Dendritic cell treated with granulocyte-macrophage colony-stimulating factor and Interleukin-4, amounts not matched to agents 40 ng/mL and 50 ng/mL, for 4 days (primary cell): ENCODE measurements at regions not wholly inside any gene's neighbourhood (a gene's known extent, or its start where the extent isn't known, plus 50 kb on each side); places are given as distances from the start of the nearest gene placed in this dataset.
"Not testable (repeated sequence)": the region's sequence is repeated elsewhere in the genome, so short reads cannot be mapped to it uniquely, and the experiment has no call there.

ENCODE experiments used
- H3K27ac Mint-ChIP-seq: one replicate; pipeline ENCODE4 v1.8.0; 2022; ENCODE audit warnings: mild to moderate bottlenecking, mixed read lengths
- H3K27me3 Mint-ChIP-seq: one replicate; pipeline ENCODE4 v1.8.0; 2022; ENCODE audit warnings: mild to moderate bottlenecking, mixed read lengths
- H3K36me3 Mint-ChIP-seq: one replicate; pipeline ENCODE4 v1.8.0; 2022; ENCODE audit warnings: low read depth, mixed read lengths
- H3K4me1 Mint-ChIP-seq: one replicate; pipeline ENCODE4 v1.8.0; 2022; ENCODE audit warnings: low read depth, mixed read lengths
- H3K4me3 Mint-ChIP-seq: one replicate; pipeline ENCODE4 v1.8.0; 2022; ENCODE audit warnings: mild to moderate bottlenecking, moderate library complexity, mixed read lengths
- H3K9me3 Mint-ChIP-seq: one replicate; pipeline ENCODE4 v1.8.0; 2022; ENCODE audit warnings: mixed read lengths
- intact Hi-C: fragments of 100-400 bp; cut with micrococcal nuclease; formaldehyde crosslinking; loops from one replicate; pipeline ENCODE4 v1.15.0; 2022

DNA sequence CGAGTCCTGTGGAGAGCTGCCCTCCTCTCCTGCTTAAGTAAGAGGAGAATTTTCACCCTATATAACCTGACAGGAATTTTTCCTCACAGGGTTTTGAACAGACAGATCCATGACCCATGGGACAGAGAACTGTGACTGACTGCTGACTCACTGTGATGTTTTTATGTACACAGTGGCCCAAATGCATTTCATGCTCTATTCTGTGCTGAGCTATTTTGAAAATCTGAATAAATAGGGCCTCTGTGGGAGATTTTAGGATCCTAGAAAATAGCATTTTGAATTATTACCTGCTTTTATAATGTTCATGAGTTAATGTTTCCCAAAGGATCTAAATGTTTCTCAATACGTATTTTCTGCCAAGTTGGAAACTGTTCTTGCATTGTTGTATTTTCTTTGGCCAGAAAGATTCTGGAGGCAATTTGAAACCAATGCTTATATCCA is 577.4 kb downstream of the HTR1B start:
- intact Hi-C loops, result no loop called here
- no peaks in the 10 kb centered on the region for H3K27me3 Mint-ChIP-seq
- peaks cover 48% of the 10 kb centered on the region for H3K9me3 Mint-ChIP-seq
- no peak overlapping the region for H3K27ac Mint-ChIP-seq
- H3K4me3 Mint-ChIP-seq, result no peak overlapping the region
- no peaks in the 10 kb centered on the region for H3K36me3 Mint-ChIP-seq
- no peaks in the 10 kb centered on the region for H3K4me1 Mint-ChIP-seq

DNA sequence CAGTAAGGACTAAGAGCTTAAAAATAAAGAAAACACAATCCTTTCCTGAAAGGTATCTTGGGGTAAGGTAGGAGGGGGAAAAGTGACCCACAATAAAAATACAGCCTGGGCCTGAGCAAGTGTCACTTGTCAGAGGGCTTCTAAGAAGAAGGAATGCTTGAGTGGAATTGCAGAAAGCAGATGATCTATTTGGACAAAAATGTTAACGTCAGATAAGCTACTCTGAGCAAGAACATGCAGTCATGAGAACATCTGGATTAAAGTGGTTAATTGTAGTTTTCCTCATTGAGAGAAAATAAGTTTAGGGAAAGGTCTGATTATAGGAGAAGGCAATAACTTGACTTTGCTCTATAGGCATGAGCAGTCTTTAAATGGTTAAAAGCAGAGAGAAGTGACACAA is 581.9 kb downstream of the HTR1B start:
- H3K36me3 Mint-ChIP-seq, result no peaks in the 10 kb centered on the region

DNA sequence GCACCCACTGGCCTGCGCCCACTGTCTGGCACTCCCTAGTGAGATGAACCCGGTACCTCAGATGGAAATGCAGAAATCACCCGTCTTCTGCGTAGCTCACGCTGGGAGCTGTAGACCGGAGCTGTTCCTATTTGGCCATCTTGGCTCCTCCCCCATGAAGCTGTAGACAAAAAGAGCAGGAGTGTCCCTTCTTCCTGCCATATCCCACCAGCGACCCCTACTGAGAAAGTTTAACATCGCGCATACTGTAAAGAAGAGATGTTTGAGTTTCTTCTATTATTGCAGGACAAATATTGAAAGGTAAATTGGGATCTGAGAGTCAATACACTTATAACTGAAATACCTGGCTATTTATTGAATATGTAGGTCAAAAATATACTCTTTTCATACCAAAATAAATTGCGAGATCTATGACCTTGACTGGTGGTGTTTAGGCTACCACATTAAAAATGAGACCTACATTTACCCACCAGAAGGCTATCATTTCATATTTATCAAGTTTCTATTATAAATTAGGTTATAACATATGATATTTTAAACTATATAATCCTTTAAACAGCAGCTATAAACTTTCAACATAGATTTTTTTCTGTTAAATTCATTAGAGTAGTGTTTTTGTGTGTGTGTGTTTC is 586.3 kb downstream of the HTR1B start:
- no peaks in the 10 kb centered on the region for H3K4me1 Mint-ChIP-seq
- no peak overlapping the region for H3K4me3 Mint-ChIP-seq
- no peaks in the 10 kb centered on the region for H3K36me3 Mint-ChIP-seq
- intact Hi-C loops, result no loop called here
- no peak overlapping the region for H3K27ac Mint-ChIP-seq
- peaks cover 24% of the 10 kb centered on the region for H3K9me3 Mint-ChIP-seq
- no peaks in the 10 kb centered on the region for H3K27me3 Mint-ChIP-seq

More for the DNA sequence above, 581.9 kb downstream of the HTR1B start:
- Mint-ChIP-seq H3K27me3 (no peaks in the 10 kb centered on the region), H3K4me3 (no peak overlapping the region), H3K4me1 (no peaks in the 10 kb centered on the region), H3K27ac (no peak overlapping the region), H3K9me3 (peaks cover 43% of the 10 kb centered on the region)
- intact Hi-C loops, result no loop called here

DNA sequence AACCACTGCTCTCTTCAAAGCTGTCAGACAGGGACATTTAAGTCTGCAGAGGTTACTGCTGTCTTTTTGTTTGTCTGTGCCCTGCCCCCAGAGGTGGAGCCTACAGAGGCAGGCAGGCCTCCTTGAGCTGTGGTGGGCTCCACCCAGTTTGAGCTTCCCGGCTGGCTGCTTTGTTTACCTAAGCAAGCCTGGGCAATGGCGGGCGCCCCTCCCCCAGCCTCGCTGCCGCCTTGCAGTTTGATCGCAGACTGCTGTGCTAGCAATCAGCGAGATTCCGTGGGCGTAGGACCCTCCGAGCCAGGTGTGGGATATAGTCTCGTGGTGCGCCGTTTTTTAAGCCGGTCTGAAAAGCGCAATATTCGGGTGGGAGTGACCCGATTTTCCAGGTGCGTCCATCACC is 586.9 kb downstream of the HTR1B start:
- H3K36me3 Mint-ChIP-seq, intact Hi-C loops, H3K27ac Mint-ChIP-seq, H3K27me3 Mint-ChIP-seq, H3K4me3 Mint-ChIP-seq, H3K4me1 Mint-ChIP-seq: not testable (repeated sequence)
- peaks cover 20% of the 10 kb centered on the region for H3K9me3 Mint-ChIP-seq

DNA sequence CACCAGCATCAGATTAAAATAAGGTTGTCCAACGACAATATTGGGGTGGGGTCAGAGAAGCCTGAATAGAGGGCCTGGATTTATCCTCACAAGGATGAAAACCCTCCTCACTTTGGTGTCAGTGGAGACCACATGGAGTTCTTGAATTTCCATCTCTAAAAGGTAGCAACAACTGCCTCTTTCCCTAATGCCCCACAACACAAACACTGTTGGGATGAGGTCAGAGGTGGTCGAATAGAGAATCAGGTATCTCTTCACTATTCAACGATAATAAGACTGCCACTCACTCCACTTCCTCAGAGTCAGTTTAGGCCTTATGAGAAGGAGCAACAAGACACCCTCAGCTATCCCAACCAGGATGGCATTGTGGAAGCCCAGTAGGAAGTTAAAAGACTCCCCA is 596.1 kb downstream of the HTR1B start:
- Mint-ChIP-seq H3K4me1 (no peaks in the 10 kb centered on the region), H3K27me3 (no peaks in the 10 kb centered on the region), H3K9me3 (peaks cover 13% of the 10 kb centered on the region), H3K27ac (no peak overlapping the region), H3K4me3 (no peak overlapping the region), H3K36me3 (no peaks in the 10 kb centered on the region)
- intact Hi-C loops, result no loop called here

DNA sequence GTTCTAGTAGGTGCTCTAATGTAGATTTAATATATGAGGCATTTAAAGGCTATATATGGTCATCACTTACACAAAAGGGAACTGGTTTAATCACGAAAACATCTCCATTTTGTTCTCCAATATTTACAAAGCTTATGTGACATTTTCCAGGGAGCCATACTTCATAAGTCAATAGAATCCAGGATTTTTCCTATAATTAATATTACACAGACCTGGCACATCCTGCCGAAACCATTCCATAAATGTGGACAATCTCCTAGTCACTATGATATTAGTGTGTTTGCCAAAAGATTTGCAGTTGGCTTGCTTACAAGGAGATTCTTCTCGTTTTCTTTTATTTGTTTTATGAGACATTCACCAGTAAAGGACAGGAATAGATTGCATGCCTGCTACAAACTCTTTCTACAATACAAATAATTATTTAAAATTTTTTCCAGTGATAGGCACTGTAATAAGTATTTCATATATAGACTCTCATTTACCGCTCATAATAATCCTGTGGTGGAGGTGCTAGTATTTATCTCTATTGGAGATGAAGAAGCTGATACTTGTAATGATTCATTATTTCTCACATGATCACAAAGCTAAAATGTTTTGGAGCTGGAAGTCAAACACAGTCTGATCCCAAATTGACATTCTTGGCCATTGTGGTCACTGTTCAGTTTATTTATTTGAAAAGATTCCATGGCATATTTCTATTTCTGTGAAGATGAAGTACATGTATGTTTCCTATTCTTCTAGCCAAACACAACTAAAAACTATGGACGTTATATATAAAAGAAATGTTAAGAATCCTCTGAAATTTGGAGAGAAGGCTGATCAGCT is 597.0 kb downstream of the HTR1B start:
- no peak overlapping the region for H3K4me3 Mint-ChIP-seq
- H3K27me3 Mint-ChIP-seq, result no peaks in the 10 kb centered on the region
- H3K9me3 Mint-ChIP-seq, result peaks cover 13% of the 10 kb centered on the region
- H3K36me3 Mint-ChIP-seq, result no peaks in the 10 kb centered on the region
- H3K4me1 Mint-ChIP-seq, result no peaks in the 10 kb centered on the region
- intact Hi-C loops, result no loop called here
- H3K27ac Mint-ChIP-seq, result no peak overlapping the region

DNA sequence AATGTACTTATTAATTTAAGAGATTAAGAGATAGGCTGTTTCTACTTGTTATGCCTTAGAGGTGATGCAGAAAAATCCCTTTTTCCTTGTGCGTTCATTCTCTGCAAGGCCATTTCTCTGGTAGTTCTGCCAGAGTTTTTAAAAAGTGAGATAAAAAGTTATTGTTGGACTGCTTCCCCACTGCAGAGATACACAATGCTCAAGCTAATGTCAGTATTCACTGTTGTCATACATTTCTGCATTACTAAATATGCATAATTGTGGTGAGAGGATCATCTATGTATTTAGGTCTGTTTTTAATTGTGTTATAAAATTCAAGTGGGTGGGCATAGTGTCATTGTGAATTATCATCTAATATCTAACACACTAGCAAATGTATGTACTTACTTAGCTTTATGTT is 600.4 kb downstream of the HTR1B start:
- intact Hi-C loops, result no loop called here
- H3K27ac Mint-ChIP-seq, result no peak overlapping the region
- no peak overlapping the region for H3K4me3 Mint-ChIP-seq
- H3K36me3 Mint-ChIP-seq, result no peaks in the 10 kb centered on the region
- no peaks in the 10 kb centered on the region for H3K4me1 Mint-ChIP-seq
- H3K27me3 Mint-ChIP-seq, result no peaks in the 10 kb centered on the region
- H3K9me3 Mint-ChIP-seq, result peaks cover 9% of the 10 kb centered on the region

DNA sequence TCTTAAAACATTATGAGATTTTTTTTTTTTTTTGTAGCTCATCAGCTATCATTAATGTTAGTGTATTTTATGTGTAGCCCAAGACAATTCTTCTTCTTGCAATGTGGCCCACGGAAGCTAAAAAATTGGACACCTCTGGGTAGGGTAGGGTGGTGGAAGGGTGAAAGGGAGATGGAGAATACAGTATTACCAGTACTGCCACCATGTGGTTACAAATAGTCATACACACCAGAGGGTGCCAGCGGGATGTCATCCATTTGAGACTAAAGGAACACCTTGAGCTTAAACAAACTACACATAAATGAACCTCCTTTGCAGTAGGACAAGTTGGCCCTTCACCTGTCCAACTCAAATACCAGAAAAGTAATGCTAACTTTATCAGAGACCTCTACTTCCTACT is 601.9 kb downstream of the HTR1B start:
- intact Hi-C loops, result no loop called here
- no peak overlapping the region for H3K27ac Mint-ChIP-seq
- no peaks in the 10 kb centered on the region for H3K4me1 Mint-ChIP-seq
- H3K9me3 Mint-ChIP-seq, result no peaks in the 10 kb centered on the region
- H3K4me3 Mint-ChIP-seq, result no peak overlapping the region
- H3K27me3 Mint-ChIP-seq, result no peaks in the 10 kb centered on the region
- no peaks in the 10 kb centered on the region for H3K36me3 Mint-ChIP-seq

DNA sequence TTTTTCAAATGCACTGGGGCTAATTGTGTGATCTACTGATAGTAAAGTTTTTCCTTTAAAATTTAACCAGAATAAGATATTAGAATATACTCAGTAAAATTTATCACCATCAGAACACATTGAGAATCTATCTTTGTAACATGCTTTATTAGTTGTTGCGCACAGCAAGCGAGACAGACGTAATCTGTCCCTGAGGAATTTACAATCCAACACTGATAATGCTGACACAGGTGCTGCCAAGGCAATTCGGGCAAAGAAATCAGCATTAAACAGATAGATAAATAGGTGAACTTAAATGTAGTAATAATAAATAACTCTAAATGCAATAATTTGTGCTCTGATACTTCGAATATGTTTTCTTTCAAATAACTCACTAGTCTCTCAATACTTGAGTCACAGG is 607.2 kb downstream of the HTR1B start:
- Mint-ChIP-seq H3K4me3 (no peak overlapping the region), H3K27ac (no peak overlapping the region), H3K27me3 (no peaks in the 10 kb centered on the region), H3K36me3 (no peaks in the 10 kb centered on the region), H3K4me1 (no peaks in the 10 kb centered on the region), H3K9me3 (no peaks in the 10 kb centered on the region)
- intact Hi-C loops, result no loop called here

DNA sequence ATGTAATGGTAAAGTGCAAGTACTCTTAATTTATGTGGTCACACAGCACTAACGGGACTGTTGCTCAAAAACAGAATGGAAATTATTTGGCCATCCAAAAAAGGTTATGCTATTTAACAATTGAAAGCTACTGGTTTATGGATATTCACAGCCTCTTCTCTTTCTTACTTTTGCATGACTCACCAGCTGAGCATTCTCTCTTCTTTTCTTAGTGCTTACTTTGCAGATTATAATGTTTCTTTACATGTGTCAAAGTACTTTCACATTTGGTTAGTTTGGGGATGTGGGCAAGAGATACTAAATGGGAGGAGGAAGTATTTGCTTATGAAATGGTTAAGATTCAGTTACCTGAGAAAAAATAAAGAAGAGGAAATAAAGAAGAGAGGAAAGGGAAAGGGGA is 610.5 kb downstream of the HTR1B start:
- Mint-ChIP-seq H3K27me3 (no peaks in the 10 kb centered on the region), H3K27ac (no peak overlapping the region), H3K4me1 (no peaks in the 10 kb centered on the region), H3K36me3 (no peaks in the 10 kb centered on the region), H3K4me3 (no peak overlapping the region), H3K9me3 (peaks cover 9% of the 10 kb centered on the region)
- intact Hi-C loops, result no loop called here

DNA sequence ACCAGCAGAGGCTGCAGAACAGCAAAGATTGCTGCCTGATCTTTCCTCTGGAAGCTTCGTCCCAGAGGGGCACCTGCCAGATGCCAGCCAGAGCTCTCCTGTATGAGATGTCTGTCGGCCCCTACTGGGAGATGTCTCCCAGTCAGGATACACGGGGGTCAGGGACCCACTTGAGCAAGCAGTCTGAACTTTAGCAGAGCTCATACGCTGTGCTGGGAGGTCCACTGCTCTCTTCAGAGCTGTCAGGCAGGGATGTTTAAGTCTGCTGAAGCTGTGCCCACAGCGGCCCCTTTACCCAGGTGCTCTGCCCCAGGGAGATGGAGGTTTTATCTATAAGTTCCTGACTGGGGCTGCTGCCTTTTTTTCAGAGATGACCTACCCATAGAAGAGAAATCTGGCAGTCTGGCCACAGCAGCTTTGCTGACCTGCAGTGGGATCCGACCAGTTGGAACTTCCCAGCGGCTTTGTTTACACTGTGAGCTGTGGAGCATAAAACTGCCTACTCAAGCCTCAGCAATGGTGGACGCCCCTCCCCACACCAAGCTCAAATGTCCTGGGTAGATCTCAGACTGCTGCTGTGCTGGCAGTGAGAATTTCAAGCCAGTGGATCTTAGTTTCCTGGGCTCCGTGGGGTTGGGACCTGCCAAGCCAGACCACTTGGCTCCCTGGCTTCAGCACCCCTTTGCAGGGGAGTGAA is 613.9 kb downstream of the HTR1B start:
- H3K36me3 Mint-ChIP-seq, H3K4me1 Mint-ChIP-seq, intact Hi-C loops, H3K4me3 Mint-ChIP-seq, H3K27ac Mint-ChIP-seq, H3K27me3 Mint-ChIP-seq: not testable (repeated sequence)
- H3K9me3 Mint-ChIP-seq, result peaks cover 35% of the 10 kb centered on the region

DNA sequence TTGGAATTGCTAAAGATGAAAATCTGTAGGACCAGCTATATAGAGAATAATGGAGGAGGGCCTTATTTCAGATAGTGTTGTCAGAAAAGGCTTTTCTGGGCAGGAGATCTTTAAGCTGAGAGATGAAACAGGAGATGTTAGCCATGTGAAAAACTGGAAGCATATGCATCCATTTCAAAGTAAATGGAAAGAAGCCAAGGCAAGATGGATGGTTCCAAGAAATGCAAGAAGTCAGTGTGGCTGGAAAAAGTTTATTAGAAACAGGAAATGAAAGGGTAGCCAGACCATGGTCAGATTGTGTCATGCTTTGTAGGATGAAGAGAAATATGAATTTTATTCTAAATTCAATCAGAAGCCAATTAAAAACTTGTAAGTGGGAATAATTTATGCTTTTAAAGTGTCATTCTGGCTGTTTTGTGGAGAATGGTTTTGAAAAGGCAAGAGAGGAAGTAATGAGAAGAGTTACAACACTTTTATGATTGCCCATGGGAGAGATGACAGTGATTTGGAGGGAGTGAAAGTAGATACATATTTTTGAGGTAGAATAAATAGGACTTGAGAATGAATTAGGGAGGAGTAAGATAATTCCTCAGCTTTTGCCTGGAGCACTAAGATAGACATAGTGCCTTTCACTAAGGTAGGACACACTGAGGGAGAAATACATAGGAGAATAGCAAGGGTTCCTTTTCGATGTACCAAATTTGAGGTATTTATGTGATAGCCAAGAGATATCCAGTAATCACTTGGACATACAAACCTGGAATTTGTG is 620.1 kb downstream of the HTR1B start:
- peaks cover 49% of the 10 kb centered on the region for H3K9me3 Mint-ChIP-seq
- H3K27ac Mint-ChIP-seq, result no peak overlapping the region
- no peaks in the 10 kb centered on the region for H3K27me3 Mint-ChIP-seq
- H3K36me3 Mint-ChIP-seq, result no peaks in the 10 kb centered on the region
- intact Hi-C loops, result no loop called here
- no peak overlapping the region for H3K4me3 Mint-ChIP-seq
- no peaks in the 10 kb centered on the region for H3K4me1 Mint-ChIP-seq

DNA sequence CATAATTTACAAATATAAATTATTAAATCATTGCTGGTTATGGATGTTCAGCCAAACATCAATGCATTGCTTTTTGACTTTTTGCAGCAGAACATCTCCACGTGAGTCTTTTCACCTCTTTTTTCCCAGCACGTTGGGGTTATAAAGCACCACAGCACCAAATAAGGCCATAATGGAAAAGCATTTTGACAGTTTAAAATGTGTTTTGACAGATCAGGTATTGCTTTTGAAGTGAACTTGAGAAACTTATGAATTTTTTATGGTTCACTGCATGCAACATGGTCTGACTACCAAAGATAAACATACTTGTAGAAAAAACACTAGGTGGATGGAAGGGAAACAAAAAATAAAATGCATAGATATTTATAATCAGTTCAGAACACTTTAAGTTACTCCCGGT is 622.4 kb downstream of the HTR1B start:
- intact Hi-C loops, result no loop called here
- Mint-ChIP-seq H3K27me3 (no peaks in the 10 kb centered on the region), H3K4me1 (no peaks in the 10 kb centered on the region), H3K4me3 (no peak overlapping the region), H3K9me3 (peaks cover 25% of the 10 kb centered on the region), H3K27ac (no peak overlapping the region), H3K36me3 (no peaks in the 10 kb centered on the region)
